ENCODE measurements at regions not wholly inside any gene's neighbourhood (a gene's known extent, or its start where the extent isn't known, plus 50 kb on each side); places are given as distances from the start of the nearest gene placed in this dataset.

GRCh38 chr1:238186887-238187574 is 296.3 kb upstream of the ZP4 start:
- TF ChIP-seq CTCF (conservative IDR thresholded peaks at IDR 0.05; ENCODE audit: low read length) (no peak), EZH2phosphoT487 (IDR thresholded peaks at IDR 0.05; ENCODE audit: borderline replicate concordance, low read depth, low read length) (no peak)
- H3K4me1 ChIP-seq (ENCODE audit: insufficient read depth, low read length, poor library complexity, severe bottlenecking), result no peaks in the 10 kb centered on the region
- H3K4me3 ChIP-seq (ENCODE audit: low read depth, low read length, poor library complexity, severe bottlenecking), result no peak overlapping the region
- H3K36me3 ChIP-seq (ENCODE audit: insufficient read depth, low read length), result no peaks in the 10 kb centered on the region
- ChIA-PET CTCF (ENCODE audit: unreplicated experiment) (no interaction called here), POLR2A (no interaction called here)
- H3K4me2 ChIP-seq (ENCODE audit: low read length), result no peak overlapping the region
- H4K20me1 ChIP-seq (ENCODE audit: insufficient read depth, low read length), result no peaks in the 10 kb centered on the region
- intact Hi-C loops (cut with micrococcal nuclease; ENCODE audit: unreplicated experiment), result no loop called here
- no peak overlapping the region for H2AFZ ChIP-seq (ENCODE audit: low read length)
- no peak overlapping the region for H3K27ac ChIP-seq (ENCODE audit: low read depth, low read length, poor library complexity, severe bottlenecking)
- H3K9me2 ChIP-seq (ENCODE audit: insufficient read depth, low read length), result no peaks in the 10 kb centered on the region
- H3K9me3 ChIP-seq (ENCODE audit: low read length), result no peaks in the 10 kb centered on the region
- H3K79me2 ChIP-seq (ENCODE audit: insufficient read depth, low read depth, low read length), result no peaks in the 10 kb centered on the region
- no peak for DNase-seq (ENCODE audit: low spot score)
- no TSS peak for BruUV-seq (replicated peaks)

- H3K9me2 ChIP-seq (ENCODE audit: insufficient read depth, low read length), result no peaks in the 10 kb centered on the region
- no peaks in the 10 kb centered on the region for H3K36me3 ChIP-seq (ENCODE audit: insufficient read depth, low read length)
- H3K4me3 ChIP-seq (ENCODE audit: low read depth, low read length, poor library complexity, severe bottlenecking), result no peak overlapping the region
- no peaks in the 10 kb centered on the region for H4K20me1 ChIP-seq (ENCODE audit: insufficient read depth, low read length)
- intact Hi-C loops (cut with micrococcal nuclease; ENCODE audit: unreplicated experiment), result no loop called here
- no peak overlapping the region for H3K4me2 ChIP-seq (ENCODE audit: low read length)
- no peak overlapping the region for H3K27ac ChIP-seq (ENCODE audit: low read depth, low read length, poor library complexity, severe bottlenecking)
- ChIA-PET POLR2A (interaction anchor here (0.8 kb wide), 1 partner anchor 88 kb away, joined by 3 read pairs; no protein-coding TSS in a partner anchor), CTCF (ENCODE audit: unreplicated experiment) (no interaction called here)
- TF ChIP-seq CTCF (conservative IDR thresholded peaks at IDR 0.05; ENCODE audit: low read length), result no peak
- TF ChIP-seq EZH2phosphoT487 (IDR thresholded peaks at IDR 0.05; ENCODE audit: borderline replicate concordance, low read depth, low read length), result no peak
- H3K79me2 ChIP-seq (ENCODE audit: insufficient read depth, low read depth, low read length), result no peaks in the 10 kb centered on the region
- BruUV-seq (replicated peaks), result no TSS peak
- H2AFZ ChIP-seq (ENCODE audit: low read length), result no peak overlapping the region
- no peak for DNase-seq (ENCODE audit: low spot score)
- no peaks in the 10 kb centered on the region for H3K9me3 ChIP-seq (ENCODE audit: low read length)
- H3K4me1 ChIP-seq (ENCODE audit: insufficient read depth, low read length, poor library complexity, severe bottlenecking), result no peaks in the 10 kb centered on the region
These were observed 287.4 kb upstream of the ZP4 start for GRCh38 chr1:238177960-238178645.

GRCh38 chr1:238177351-238177750 is 286.6 kb upstream of the ZP4 start:
- Histone ChIP-seq H3K79me2 (ENCODE audit: insufficient read depth, low read depth, low read length) (no peaks in the 10 kb centered on the region), H3K4me1 (ENCODE audit: insufficient read depth, low read length, poor library complexity, severe bottlenecking) (no peaks in the 10 kb centered on the region), H4K20me1 (ENCODE audit: insufficient read depth, low read length) (no peaks in the 10 kb centered on the region), H3K9me3 (ENCODE audit: low read length) (no peaks in the 10 kb centered on the region), H3K4me3 (ENCODE audit: low read depth, low read length, poor library complexity, severe bottlenecking) (no peak overlapping the region), H3K36me3 (ENCODE audit: insufficient read depth, low read length) (no peaks in the 10 kb centered on the region), H2AFZ (ENCODE audit: low read length) (no peak overlapping the region), H3K27ac (ENCODE audit: low read depth, low read length, poor library complexity, severe bottlenecking) (no peak overlapping the region), H3K9me2 (ENCODE audit: insufficient read depth, low read length) (no peaks in the 10 kb centered on the region), H3K4me2 (ENCODE audit: low read length) (no peak overlapping the region)
- ChIA-PET CTCF (ENCODE audit: unreplicated experiment) (no interaction called here), POLR2A (no interaction called here)
- DNase-seq (ENCODE audit: low spot score), result no peak
- BruUV-seq (replicated peaks), result no TSS peak
- TF ChIP-seq EZH2phosphoT487 (IDR thresholded peaks at IDR 0.05; ENCODE audit: borderline replicate concordance, low read depth, low read length), result no peak
- TF ChIP-seq CTCF (conservative IDR thresholded peaks at IDR 0.05; ENCODE audit: low read length), result no peak
- intact Hi-C loops (cut with micrococcal nuclease; ENCODE audit: unreplicated experiment), result no loop called here

Measured in OCI-LY7 (cell line).